ENCODE measurements at regions not wholly inside any gene's neighbourhood (a gene's known extent, or its start where the extent isn't known, plus 50 kb on each side); places are given as distances from the start of the nearest gene placed in this dataset.

DNA sequence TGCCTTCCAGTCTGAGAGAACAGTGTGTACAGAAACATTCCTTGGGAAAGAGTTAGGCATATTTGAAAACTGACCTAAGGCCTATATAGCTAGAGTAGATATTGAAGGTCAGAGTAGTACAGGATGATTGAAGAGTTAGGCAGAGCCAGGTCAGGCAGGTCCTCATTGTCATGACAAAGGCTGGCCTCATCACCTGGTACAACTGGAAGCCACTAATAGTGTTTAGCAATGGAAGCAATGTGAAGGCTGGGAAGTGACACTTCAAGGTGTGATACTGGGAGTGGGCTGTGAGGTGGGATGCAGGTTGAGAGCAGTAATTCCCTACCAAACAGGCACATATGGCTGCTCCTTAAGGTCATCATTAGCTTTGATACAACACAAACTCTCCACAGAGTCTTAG, 123.6 kb upstream of the CCNH start:
- no peak for DNase-seq
- ChIA-PET POLR2A (no interaction called here), CTCF (no interaction called here)
- Histone ChIP-seq H4K20me1 (ENCODE audit: insufficient read depth) (no peaks in the 10 kb centered on the region), H3K4me3 (ENCODE audit: low read depth in 2 of 2, low read length in 1 of 2) (no peak overlapping the region), H3K27ac (ENCODE audit: low read depth in 2 of 2, low read length in 1 of 2) (no peak overlapping the region), H3K4me1 (ENCODE audit: control insufficient read depth in 1 of 2, insufficient read depth in 2 of 2, low read depth in 1 of 2, low read length in 1 of 2) (no peaks in the 10 kb centered on the region; a peak in 1 of 4 replicates), H3K27me3 (ENCODE audit: insufficient read depth) (no peaks in the 10 kb centered on the region), H3K9ac (no peak overlapping the region), H3F3A (replicated peaks; ENCODE audit: insufficient read depth) (no peaks in the 10 kb centered on the region), H3K4me2 (no peak overlapping the region), H2AFZ (ENCODE audit: low read depth) (no peak overlapping the region), H3K9me2 (no peaks in the 10 kb centered on the region), H3K79me2 (ENCODE audit: insufficient read depth) (no peaks in the 10 kb centered on the region), H3K36me3 (replicated peaks in 1 of 2; ENCODE audit: control insufficient read depth in 1 of 2, insufficient read depth in 2 of 2, low read length in 1 of 2) (no peaks in the 10 kb centered on the region), H3K9me3 (no peaks in the 10 kb centered on the region)
- no peak for TF ChIP-seq EZH2phosphoT487 (IDR thresholded peaks at IDR 0.05; ENCODE audit: borderline replicate concordance, low read depth)
- no peak for TF ChIP-seq NFIC (IDR thresholded peaks at IDR 0.05; ENCODE audit: borderline replicate concordance)
- TF ChIP-seq ELF1 (IDR thresholded peaks at IDR 0.05), result no peak
- TF ChIP-seq RXRA (IDR thresholded peaks at IDR 0.05; ENCODE audit: borderline replicate concordance, low read depth), result no peak
- TF ChIP-seq, protein P1, sequence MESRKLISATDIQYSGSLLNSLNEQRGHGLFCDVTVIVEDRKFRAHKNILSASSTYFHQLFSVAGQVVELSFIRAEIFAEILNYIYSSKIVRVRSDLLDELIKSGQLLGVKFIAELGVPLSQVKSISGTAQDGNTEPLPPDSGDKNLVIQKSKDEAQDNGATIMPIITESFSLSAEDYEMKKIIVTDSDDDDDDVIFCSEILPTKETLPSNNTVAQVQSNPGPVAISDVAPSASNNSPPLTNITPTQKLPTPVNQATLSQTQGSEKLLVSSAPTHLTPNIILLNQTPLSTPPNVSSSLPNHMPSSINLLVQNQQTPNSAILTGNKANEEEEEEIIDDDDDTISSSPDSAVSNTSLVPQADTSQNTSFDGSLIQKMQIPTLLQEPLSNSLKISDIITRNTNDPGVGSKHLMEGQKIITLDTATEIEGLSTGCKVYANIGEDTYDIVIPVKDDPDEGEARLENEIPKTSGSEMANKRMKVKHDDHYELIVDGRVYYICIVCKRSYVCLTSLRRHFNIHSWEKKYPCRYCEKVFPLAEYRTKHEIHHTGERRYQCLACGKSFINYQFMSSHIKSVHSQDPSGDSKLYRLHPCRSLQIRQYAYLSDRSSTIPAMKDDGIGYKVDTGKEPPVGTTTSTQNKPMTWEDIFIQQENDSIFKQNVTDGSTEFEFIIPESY (IDR thresholded peaks at IDR 0.05; ENCODE audit: borderline replicate concordance, low read depth), result no peak
- TF ChIP-seq RAD21 (IDR thresholded peaks at IDR 0.05; ENCODE audit: low read length), result no peak
- no peak for TF ChIP-seq NRF1 (IDR thresholded peaks at IDR 0.05; ENCODE audit: low read depth, low read length)
- TF ChIP-seq RFX5 (IDR thresholded peaks at IDR 0.05; ENCODE audit: low read length), result no peak
- TF ChIP-seq, protein P2, sequence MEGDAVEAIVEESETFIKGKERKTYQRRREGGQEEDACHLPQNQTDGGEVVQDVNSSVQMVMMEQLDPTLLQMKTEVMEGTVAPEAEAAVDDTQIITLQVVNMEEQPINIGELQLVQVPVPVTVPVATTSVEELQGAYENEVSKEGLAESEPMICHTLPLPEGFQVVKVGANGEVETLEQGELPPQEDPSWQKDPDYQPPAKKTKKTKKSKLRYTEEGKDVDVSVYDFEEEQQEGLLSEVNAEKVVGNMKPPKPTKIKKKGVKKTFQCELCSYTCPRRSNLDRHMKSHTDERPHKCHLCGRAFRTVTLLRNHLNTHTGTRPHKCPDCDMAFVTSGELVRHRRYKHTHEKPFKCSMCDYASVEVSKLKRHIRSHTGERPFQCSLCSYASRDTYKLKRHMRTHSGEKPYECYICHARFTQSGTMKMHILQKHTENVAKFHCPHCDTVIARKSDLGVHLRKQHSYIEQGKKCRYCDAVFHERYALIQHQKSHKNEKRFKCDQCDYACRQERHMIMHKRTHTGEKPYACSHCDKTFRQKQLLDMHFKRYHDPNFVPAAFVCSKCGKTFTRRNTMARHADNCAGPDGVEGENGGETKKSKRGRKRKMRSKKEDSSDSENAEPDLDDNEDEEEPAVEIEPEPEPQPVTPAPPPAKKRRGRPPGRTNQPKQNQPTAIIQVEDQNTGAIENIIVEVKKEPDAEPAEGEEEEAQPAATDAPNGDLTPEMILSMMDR (IDR thresholded peaks at IDR 0.05), result no peak
- TF ChIP-seq CHD2 (IDR thresholded peaks at IDR 0.05; ENCODE audit: low read length, partially characterized antibody), result no peak

DNA sequence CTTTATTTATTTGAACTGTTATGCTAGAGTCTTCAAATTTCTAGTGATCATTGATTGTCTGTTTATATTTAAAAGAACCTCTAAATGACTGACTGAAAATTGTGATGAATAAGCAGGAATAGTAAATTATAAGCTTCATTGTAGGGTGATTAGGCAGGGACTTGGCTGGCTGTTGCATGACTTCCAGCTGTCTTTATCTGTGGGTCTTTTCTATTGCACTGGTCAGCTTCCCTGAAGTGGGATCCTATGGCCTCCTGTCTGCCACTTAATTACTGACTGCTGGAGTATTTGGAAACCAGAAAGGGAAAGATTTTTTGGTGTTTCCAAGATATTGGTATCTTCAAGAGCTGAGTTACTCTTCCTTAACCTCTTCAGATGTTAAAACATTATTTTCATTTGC, 123.0 kb upstream of the CCNH start:
- Histone ChIP-seq H3F3A (replicated peaks; ENCODE audit: insufficient read depth) (no peaks in the 10 kb centered on the region), H2AFZ (ENCODE audit: low read depth) (no peak overlapping the region), H3K36me3 (replicated peaks in 1 of 2; ENCODE audit: control insufficient read depth in 1 of 2, insufficient read depth in 2 of 2, low read length in 1 of 2) (no peaks in the 10 kb centered on the region), H3K4me2 (no peak overlapping the region), H3K27ac (ENCODE audit: low read depth in 2 of 2, low read length in 1 of 2) (no peak overlapping the region), H4K20me1 (ENCODE audit: insufficient read depth) (no peaks in the 10 kb centered on the region), H3K27me3 (ENCODE audit: insufficient read depth) (no peaks in the 10 kb centered on the region), H3K9me2 (no peaks in the 10 kb centered on the region), H3K4me3 (ENCODE audit: low read depth in 2 of 2, low read length in 1 of 2) (no peak overlapping the region), H3K4me1 (ENCODE audit: control insufficient read depth in 1 of 2, insufficient read depth in 2 of 2, low read depth in 1 of 2, low read length in 1 of 2) (no peaks in the 10 kb centered on the region; a peak in 1 of 4 replicates), H3K9ac (no peak overlapping the region), H3K9me3 (no peaks in the 10 kb centered on the region), H3K79me2 (ENCODE audit: insufficient read depth) (no peaks in the 10 kb centered on the region)
- POLR2A ChIA-PET, result no interaction called here
- TF ChIP-seq ELF1 (IDR thresholded peaks at IDR 0.05) (no peak), NRF1 (IDR thresholded peaks at IDR 0.05; ENCODE audit: low read depth, low read length) (no peak), FOXJ3 (CRISPR knock-in tag; IDR thresholded peaks at IDR 0.05) (no peak), GABPA (IDR thresholded peaks at IDR 0.05; ENCODE audit: low read depth) (no peak), FOXM1 (IDR thresholded peaks at IDR 0.05; ENCODE audit: low read depth) (no peak), JUND (IDR thresholded peaks at IDR 0.05) (no peak), GATA2 (CRISPR knock-in tag; IDR thresholded peaks at IDR 0.05) (no peak)
- CTCF ChIA-PET, result no interaction called here
- no peak for DNase-seq

Data from SK-N-SH (cell line).